WERI-Rb-1 (cell line): ENCODE measurements at regions not wholly inside any gene's neighbourhood (a gene's known extent, or its start where the extent isn't known, plus 50 kb on each side); places are given as distances from the start of the nearest gene placed in this dataset.

Experiments used
- DNase-seq: peaks from one replicate; pipeline ENCODE4 v3.0.0-alpha.2; 2020
- H3K27ac ChIP-seq: fragments of 250-450 bp; sonication (Bioruptor Pico); 2 replicates; pipeline ENCODE4 v1.5.1; 2020; ENCODE audit warnings: mild to moderate bottlenecking, moderate library complexity
- H3K27me3 ChIP-seq: fragments of 250-450 bp; sonication (Bioruptor Pico); 2 replicates; pipeline ENCODE4 v1.5.1; 2021; ENCODE audit warnings: mild to moderate bottlenecking, low read depth, moderate library complexity; ENCODE audit not compliant: insufficient read depth, severe bottlenecking
- H3K36me3 ChIP-seq: fragments of 250-450 bp; sonication (Bioruptor Pico); 2 replicates; pipeline ENCODE4 v1.5.1; 2020; ENCODE audit warnings: mild to moderate bottlenecking, moderate library complexity
- H3K4me3 ChIP-seq: 2 replicates; pipeline ENCODE4 v1.5.1; 2011; ENCODE audit warnings: low read depth, mild to moderate bottlenecking, control low read depth, low read length
- H3K9me3 ChIP-seq: fragments of 250-450 bp; sonication (Bioruptor Pico); 2 replicates; pipeline ENCODE4 v1.5.1; 2021; ENCODE audit warnings: mild to moderate bottlenecking, moderate library complexity; ENCODE audit not compliant: severe bottlenecking
- CTCF ChIP-seq: IDR thresholded peaks from 2 replicates; pipeline ENCODE4 v1.5.1; 2011; ENCODE audit warnings: low read depth, mild to moderate bottlenecking, control low read depth, inconsistent platforms, low read length

- Histone ChIP-seq H3K27me3 (peaks cover 86% of the 10 kb centered on the region), H3K27ac (no peak overlapping the region), H3K4me3 (no peak overlapping the region), H3K36me3 (no peaks in the 10 kb centered on the region), H3K9me3 (no peaks in the 10 kb centered on the region)
- no peak for DNase-seq
- TF ChIP-seq CTCF, result no peak
Observed at GRCh38 chr1:14500041-14500440, 98.4 kb upstream of the KAZN start.

- no peak for DNase-seq
- H3K27ac ChIP-seq, result no peak overlapping the region
- TF ChIP-seq CTCF, result no peak
- H3K9me3 ChIP-seq, result no peaks in the 10 kb centered on the region
- H3K4me3 ChIP-seq, result no peak overlapping the region
- no peaks in the 10 kb centered on the region for H3K36me3 ChIP-seq
- H3K27me3 ChIP-seq, result peaks cover 84% of the 10 kb centered on the region
Observed at GRCh38 chr1:14500912-14501311, 97.6 kb upstream of the KAZN start.

GRCh38 chr1:14504517-14504916, 94.0 kb upstream of the KAZN start:
- Histone ChIP-seq H3K27me3 (peaks cover 87% of the 10 kb centered on the region), H3K9me3 (no peaks in the 10 kb centered on the region), H3K4me3 (no peak overlapping the region), H3K36me3 (no peaks in the 10 kb centered on the region), H3K27ac (no peak overlapping the region)
- DNase-seq, result no peak
- TF ChIP-seq CTCF, result no peak

GRCh38 chr1:14506471-14507255, 91.8 kb upstream of the KAZN start:
- Histone ChIP-seq H3K9me3 (no peaks in the 10 kb centered on the region), H3K27ac (no peak overlapping the region), H3K36me3 (no peaks in the 10 kb centered on the region), H3K27me3 (peaks cover 91% of the 10 kb centered on the region), H3K4me3 (no peak overlapping the region)
- no peak for TF ChIP-seq CTCF
- DNase-seq, result no peak

GRCh38 chr1:14507262-14507661, 91.2 kb upstream of the KAZN start:
- Histone ChIP-seq H3K9me3 (no peaks in the 10 kb centered on the region), H3K4me3 (no peak overlapping the region), H3K27ac (no peak overlapping the region), H3K27me3 (peaks cover 90% of the 10 kb centered on the region), H3K36me3 (no peaks in the 10 kb centered on the region)
- DNase-seq, result no peak
- no peak for TF ChIP-seq CTCF

- Histone ChIP-seq H3K27me3 (peaks cover 89% of the 10 kb centered on the region), H3K9me3 (no peaks in the 10 kb centered on the region), H3K27ac (no peak overlapping the region), H3K4me3 (no peak overlapping the region), H3K36me3 (no peaks in the 10 kb centered on the region)
- TF ChIP-seq CTCF, result no peak
- no peak for DNase-seq
Observed at GRCh38 chr1:14508613-14509012, 89.9 kb upstream of the KAZN start.
